SU-DHL-6 (cell line): ENCODE measurements at regions not wholly inside any gene's neighbourhood (a gene's known extent, or its start where the extent isn't known, plus 50 kb on each side); places are given as distances from the start of the nearest gene placed in this dataset.

ENCODE experiments used
- H2AFZ ChIP-seq: fragments of 200-600 bp; sonication (generic); 2 replicates; pipeline ENCODE4 v1.6.1; 2014; ENCODE audit warnings: low read depth, mild to moderate bottlenecking, moderate library complexity, mixed read lengths, antibody characterized with exemption, low read length; ENCODE audit not compliant: severe bottlenecking
- H3F3A ChIP-seq: fragments of 200-600 bp; shearing (Covaris generic); 2 replicates; pipeline ENCODE4 v1.6.0; 2016; ENCODE audit warnings: antibody characterized with exemption, mild to moderate bottlenecking; ENCODE audit not compliant: insufficient read depth
- H3K27ac ChIP-seq: fragments of 200-600 bp; sonication (generic); 2 replicates; pipeline ENCODE4 v1.5.1; 2016; ENCODE audit warnings: low read depth, mild to moderate bottlenecking, low read length, moderate library complexity, mixed read lengths
- H3K27me3 ChIP-seq: fragments of 200-600 bp; sonication (generic), shearing (Covaris generic); 2 replicates; pipeline ENCODE4 v1.6.0; 2014; ENCODE audit warnings: mild to moderate bottlenecking, low read length
- H3K36me3 ChIP-seq: fragments of 200-600 bp; sonication (generic); 2 replicates; pipeline ENCODE4 v1.6.1; 2014; ENCODE audit warnings: mild to moderate bottlenecking, low read length, mixed read lengths
- H3K4me2 ChIP-seq: fragments of 300-600, 200-600 bp; shearing (Covaris generic), sonication (generic); 2 replicates; pipeline ENCODE4 v1.6.0; 2014; ENCODE audit warnings: low read length, low read depth, mild to moderate bottlenecking; ENCODE audit not compliant: poor library complexity, severe bottlenecking
- H3K4me3 ChIP-seq: fragments of 200-600 bp; sonication (generic); 2 replicates; pipeline ENCODE4 v1.5.1; 2014; ENCODE audit warnings: antibody characterized with exemption, low read length, mild to moderate bottlenecking, mixed read lengths; ENCODE audit not compliant: insufficient read depth, poor library complexity, severe bottlenecking
- H3K79me2 ChIP-seq: fragments of 200-600 bp; sonication (generic); 2 replicates; pipeline ENCODE4 v1.6.1; 2014; ENCODE audit warnings: mild to moderate bottlenecking, low read length, moderate library complexity; ENCODE audit not compliant: insufficient read depth
- H3K9ac ChIP-seq: fragments of 200-600 bp; sonication (generic); 2 replicates; pipeline ENCODE4 v1.7.0; 2014; ENCODE audit warnings: mild to moderate bottlenecking, low read length
- H3K9me2 ChIP-seq: fragments of 200-600 bp; sonication (generic); replicated peaks from 2 replicates; pipeline ENCODE4 v1.6.1; 2014; ENCODE audit warnings: low read length; ENCODE audit not compliant: insufficient read depth
- H3K9me3 ChIP-seq: fragments of 200-600 bp; sonication (generic); 2 replicates; pipeline ENCODE4 v1.6.1; 2014; ENCODE audit warnings: low read length, mixed read lengths; ENCODE audit not compliant: insufficient read depth
- H4K20me1 ChIP-seq: fragments of 200-600 bp; sonication (generic); 2 replicates; pipeline ENCODE4 v1.6.1; 2014; ENCODE audit warnings: low read depth, mild to moderate bottlenecking, antibody characterized with exemption, low read length, moderate library complexity, mixed read lengths
- CTCF ChIP-seq: fragments of 200-600 bp; sonication (generic); IDR thresholded peaks from one replicate; pipeline ENCODE4 v1.5.1; 2017; ENCODE audit warnings: antibody characterized with exemption, mild to moderate bottlenecking, low read length, moderate library complexity; ENCODE audit not compliant: insufficient read depth, poor library complexity, severe bottlenecking
- EZH2phosphoT487 ChIP-seq: fragments of 200-600 bp; sonication (generic), shearing (Covaris generic); conservative IDR thresholded peaks from 2 replicates; pipeline ENCODE4 v1.6.1; 2018; ENCODE audit warnings: mild to moderate bottlenecking, antibody characterized with exemption, low read length, moderate library complexity, mixed read lengths

DNA sequence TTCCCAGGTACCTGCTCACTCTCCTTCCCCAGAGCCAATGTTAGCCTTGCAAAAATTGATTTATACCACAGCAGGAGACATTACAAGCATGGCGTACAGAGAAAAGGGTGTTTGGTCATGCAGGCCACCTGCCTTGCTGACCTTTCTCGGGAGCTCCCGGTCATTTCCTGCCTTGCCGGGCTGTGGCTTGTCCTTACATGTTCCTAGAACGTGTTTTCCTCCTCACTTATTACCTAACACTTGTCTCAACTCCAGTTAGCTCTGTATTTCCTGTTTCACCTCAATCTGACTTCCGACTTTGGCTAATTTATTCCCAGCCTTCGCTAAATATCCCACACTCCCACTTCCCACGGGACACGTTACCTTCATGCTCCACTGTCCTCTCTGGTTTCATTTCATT lies 282.5 kb downstream of the ICE1 start:
- no peak overlapping the region for H3K27ac ChIP-seq
- no peak overlapping the region for H3K9ac ChIP-seq
- TF ChIP-seq EZH2phosphoT487, result no peak
- no peak for TF ChIP-seq CTCF
- H3K9me3 ChIP-seq, result no peaks in the 10 kb centered on the region
- H3K36me3 ChIP-seq, result no peaks in the 10 kb centered on the region
- no peak overlapping the region for H2AFZ ChIP-seq
- H3K9me2 ChIP-seq, result no peaks in the 10 kb centered on the region
- no peak overlapping the region for H3K4me3 ChIP-seq
- no peaks in the 10 kb centered on the region for H3K27me3 ChIP-seq
- H3K4me2 ChIP-seq, result no peak overlapping the region
- H3K79me2 ChIP-seq, result no peaks in the 10 kb centered on the region
- no peaks in the 10 kb centered on the region for H3F3A ChIP-seq
- H4K20me1 ChIP-seq, result no peaks in the 10 kb centered on the region

GRCh38 chr5:5704352-5704751 lies 281.9 kb downstream of the ICE1 start:
- no peaks in the 10 kb centered on the region for H3K36me3 ChIP-seq
- H3K27me3 ChIP-seq, result no peaks in the 10 kb centered on the region
- no peak overlapping the region for H3K4me3 ChIP-seq
- no peak overlapping the region for H2AFZ ChIP-seq
- no peak for TF ChIP-seq EZH2phosphoT487
- no peak for TF ChIP-seq CTCF
- H4K20me1 ChIP-seq, result no peaks in the 10 kb centered on the region
- no peaks in the 10 kb centered on the region for H3K9me2 ChIP-seq
- H3F3A ChIP-seq, result no peaks in the 10 kb centered on the region
- no peaks in the 10 kb centered on the region for H3K9me3 ChIP-seq
- no peak overlapping the region for H3K9ac ChIP-seq
- no peaks in the 10 kb centered on the region for H3K79me2 ChIP-seq
- no peak overlapping the region for H3K4me2 ChIP-seq
- H3K27ac ChIP-seq, result no peak overlapping the region

DNA sequence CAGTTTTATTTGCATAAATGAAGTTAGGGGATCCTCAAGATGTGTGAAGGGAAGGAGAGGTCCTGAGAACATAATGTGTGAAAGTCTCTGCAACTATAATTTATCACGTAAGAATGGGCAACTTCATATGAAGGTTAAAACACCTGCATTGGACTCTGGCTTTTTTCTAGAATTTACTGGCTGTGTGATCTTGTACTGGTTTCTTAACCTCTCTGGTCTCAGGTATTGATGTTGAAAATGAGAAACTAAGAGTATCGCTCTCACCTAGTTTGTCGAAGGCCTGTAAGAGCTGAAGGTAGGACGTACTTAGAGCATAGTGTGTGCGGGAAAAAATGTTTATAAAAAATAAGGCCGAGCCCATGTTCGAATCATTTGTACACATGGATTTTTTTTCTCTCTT lies 280.5 kb downstream of the ICE1 start:
- Histone ChIP-seq H3K27me3 (no peaks in the 10 kb centered on the region), H3F3A (no peaks in the 10 kb centered on the region), H3K9me3 (no peaks in the 10 kb centered on the region), H3K9ac (no peak overlapping the region), H3K79me2 (no peaks in the 10 kb centered on the region), H3K4me2 (no peak overlapping the region), H3K27ac (no peak overlapping the region), H2AFZ (no peak overlapping the region), H3K9me2 (no peaks in the 10 kb centered on the region), H3K36me3 (no peaks in the 10 kb centered on the region), H4K20me1 (no peaks in the 10 kb centered on the region), H3K4me3 (no peak overlapping the region)
- no peak for TF ChIP-seq EZH2phosphoT487
- no peak for TF ChIP-seq CTCF

- Histone ChIP-seq H3K4me2 (no peak overlapping the region), H3K4me3 (no peak overlapping the region), H3K9me3 (no peaks in the 10 kb centered on the region), H3K27ac (no peak overlapping the region), H3F3A (no peaks in the 10 kb centered on the region), H2AFZ (no peak overlapping the region), H3K36me3 (no peaks in the 10 kb centered on the region), H3K27me3 (no peaks in the 10 kb centered on the region), H3K9me2 (no peaks in the 10 kb centered on the region), H4K20me1 (no peaks in the 10 kb centered on the region), H3K9ac (no peak overlapping the region), H3K79me2 (no peaks in the 10 kb centered on the region)
- TF ChIP-seq CTCF (no peak), EZH2phosphoT487 (no peak)
These were observed 278.1 kb downstream of the ICE1 start for GRCh38 chr5:5700549-5700948.
